ENCODE measurements at regions not wholly inside any gene's neighbourhood (a gene's known extent, or its start where the extent isn't known, plus 50 kb on each side); places are given as distances from the start of the nearest gene placed in this dataset.

DNA sequence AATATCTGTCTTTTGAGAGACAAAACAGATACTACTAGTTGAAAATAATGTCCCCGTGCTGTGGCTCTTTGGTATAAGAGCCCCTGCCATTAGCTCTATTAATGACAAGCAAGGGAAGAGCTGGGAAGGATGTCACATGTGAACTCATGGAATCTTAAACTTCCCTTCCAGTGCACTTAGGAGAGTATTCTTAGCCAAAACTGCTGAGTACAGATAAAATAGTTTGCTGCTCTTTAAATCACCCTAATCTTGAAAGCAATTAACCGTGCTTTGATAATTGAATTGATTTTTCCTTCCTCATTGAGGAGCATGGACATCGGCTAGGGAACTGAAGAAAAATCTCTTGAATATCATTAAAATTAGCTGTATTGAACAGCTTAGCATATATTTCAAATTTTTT, 91.7 kb downstream of the SLC35B3 start:
- no peak for TF ChIP-seq YY1 (IDR thresholded peaks at IDR 0.05; ENCODE audit: insufficient read depth, insufficient read length)
- TF ChIP-seq ZNF274 (IDR thresholded peaks at IDR 0.05; ENCODE audit: low read depth, low read length): no peak

All from NT2/D1 (cell line).